Peyer's patch (tissue), 4 donors: ENCODE measurements at regions not wholly inside any gene's neighbourhood (a gene's known extent, or its start where the extent isn't known, plus 50 kb on each side); places are given as distances from the start of the nearest gene placed in this dataset.

Experiments
- CTCF ChIP-seq, 6 experiments: fragments of 450-650 bp in 4 of 6; fragments of 200-600 bp in 2 of 6; sonication (generic) in 1 of 6; IDR thresholded peaks; one replicate each; pipeline ENCODE4 v1.5.1; 2017 to 2019; ENCODE audit warnings: antibody characterized with exemption in 6 of 6, mild to moderate bottlenecking in 3 of 6, moderate library complexity in 1 of 6
- POLR2A ChIP-seq, 2 donors: fragments of 450-650 bp; IDR thresholded peaks; one replicate each; pipeline ENCODE4 v1.5.1; 2017; ENCODE audit warnings: antibody characterized with exemption in 2 of 2, mild to moderate bottlenecking in 2 of 2, moderate library complexity in 2 of 2

DNA sequence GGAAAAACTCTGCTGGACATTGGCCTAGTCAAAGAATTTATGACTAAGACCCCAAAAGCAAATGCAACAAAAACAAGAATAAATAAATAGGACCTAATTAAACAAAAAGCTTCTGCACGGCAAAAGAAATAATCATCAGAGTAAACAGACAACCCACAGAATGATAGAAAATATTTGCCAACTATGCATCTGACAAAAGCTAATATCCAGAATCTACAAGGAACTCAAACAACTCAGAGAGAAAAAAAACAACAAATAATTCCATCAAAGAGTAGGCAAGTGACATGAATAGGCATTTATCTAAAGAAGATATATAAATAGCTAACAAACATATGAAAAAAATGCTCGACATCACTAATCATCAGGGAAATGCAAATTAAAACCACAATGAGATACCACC lies 91.2 kb upstream of the PALMD start:
- TF ChIP-seq CTCF (IDR thresholded peaks at IDR 0.05) (no peak), POLR2A (IDR thresholded peaks at IDR 0.05) (no peak)
